ACHN (cell line): ENCODE measurements at regions not wholly inside any gene's neighbourhood (a gene's known extent, or its start where the extent isn't known, plus 50 kb on each side); places are given as distances from the start of the nearest gene placed in this dataset.

ENCODE experiments used
- DNase-seq: peaks from one replicate; pipeline ENCODE4 v3.0.0-alpha.2; 2015
- in situ Hi-C: cut with HindIII; loops from 2 replicates; pipeline ENCODE4 v1.10.0; 2017; ENCODE audit warnings: low sequenced_read_pairs, low pct_ligation_motif_present, low pct_unique_long_range_greater_than_20kb

- in situ Hi-C loops: no loop called here
Measured at GRCh38 chr7:71055504-71055903, 76.4 kb upstream of the GALNT17 start.

GRCh38 chr7:71077743-71078476, 54.0 kb upstream of the GALNT17 start:
- in situ Hi-C loops: no loop called here
- no peak for DNase-seq

More at GRCh38 chr7:71055504-71055903, 76.4 kb upstream of the GALNT17 start:
- no peak for DNase-seq
